Mucosa of descending colon (tissue), 3 donors: ENCODE measurements at regions not wholly inside any gene's neighbourhood (a gene's known extent, or its start where the extent isn't known, plus 50 kb on each side); places are given as distances from the start of the nearest gene placed in this dataset.
"Not testable (repeated sequence)": the region's sequence is repeated elsewhere in the genome, so short reads cannot be mapped to it uniquely, and the experiment has no call there.

ENCODE experiments used
- ATAC-seq: fragments of 200-7000 bp; cut with Tn5 transposase; one replicate; pipeline ENCODE4 v1.9.1; 2020; ENCODE audit warnings: mild to moderate bottlenecking, moderate library complexity
- DNase-seq, 3 donors: peaks; one replicate each; pipeline ENCODE4 v3.0.0-alpha.2; 2020
- H3K36me3 ChIP-seq: fragments of 200-600 bp; one replicate; pipeline ENCODE4 v1.8.0; 2021; ENCODE audit warnings: low read depth, mild to moderate bottlenecking
- H3K4me1 ChIP-seq: fragments of 200-600 bp; one replicate; pipeline ENCODE4 v1.8.0; 2021; ENCODE audit warnings: low read depth, mild to moderate bottlenecking
- H3K4me3 ChIP-seq: fragments of 200-600 bp; one replicate; pipeline ENCODE4 v1.8.0; 2021; ENCODE audit warnings: mild to moderate bottlenecking
- H3K9me3 ChIP-seq: fragments of 200-600 bp; one replicate; pipeline ENCODE4 v1.8.0; 2021; ENCODE audit warnings: mild to moderate bottlenecking
- intact Hi-C, 2 donors: fragments of 100-400 bp; cut with DNase I in 1 of 2; cut with micrococcal nuclease in 1 of 2; formaldehyde crosslinking; loops; one replicate each; pipeline versions ENCODE4 v1.11.0 to v1.11.1; 2022; cut with DNase I, micrococcal nuclease
- TF ChIP-seq, protein P1 (sequence below): fragments of 200-600 bp; IDR thresholded peaks from one replicate; pipeline ENCODE4 v1.8.0; 2022; ENCODE audit warnings: antibody characterized with exemption, mild to moderate bottlenecking
- donor health status: DM: no; HTN: no; CAD: no; lungs with moderate emphysema.
- donor health status: DM: no; HTN: no; CAD: no.
- donor health status: DM: no; HTN: yes; CAD: no.

DNA sequence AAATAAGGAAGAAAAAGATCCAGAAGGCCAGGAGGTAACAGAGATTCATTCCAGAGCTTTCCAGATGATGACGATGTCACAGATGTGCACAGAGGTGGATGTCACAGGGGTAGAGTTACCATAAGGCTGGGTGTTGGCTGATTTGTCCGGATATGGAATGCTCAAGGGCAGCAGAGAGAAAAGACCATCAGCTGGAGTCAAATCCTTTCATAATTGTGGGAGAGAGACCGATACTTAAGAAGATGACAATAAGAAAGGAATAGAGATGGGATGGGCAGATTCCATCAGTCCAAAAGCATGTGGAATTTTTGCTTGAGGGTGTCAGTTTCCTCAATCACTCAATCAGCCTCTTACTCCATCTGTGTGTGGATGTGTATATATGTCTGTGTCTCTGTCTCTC lies 150.4 kb downstream of the CENPC start:
- ATAC-seq: no peak
- Histone ChIP-seq H3K9me3 (no peaks in the 10 kb centered on the region), H3K4me1 (peaks cover 6% of the 10 kb centered on the region), H3K36me3 (no peaks in the 10 kb centered on the region), H3K4me3 (no peak overlapping the region)
- intact Hi-C loops: no loop called here
- TF ChIP-seq, protein P1, sequence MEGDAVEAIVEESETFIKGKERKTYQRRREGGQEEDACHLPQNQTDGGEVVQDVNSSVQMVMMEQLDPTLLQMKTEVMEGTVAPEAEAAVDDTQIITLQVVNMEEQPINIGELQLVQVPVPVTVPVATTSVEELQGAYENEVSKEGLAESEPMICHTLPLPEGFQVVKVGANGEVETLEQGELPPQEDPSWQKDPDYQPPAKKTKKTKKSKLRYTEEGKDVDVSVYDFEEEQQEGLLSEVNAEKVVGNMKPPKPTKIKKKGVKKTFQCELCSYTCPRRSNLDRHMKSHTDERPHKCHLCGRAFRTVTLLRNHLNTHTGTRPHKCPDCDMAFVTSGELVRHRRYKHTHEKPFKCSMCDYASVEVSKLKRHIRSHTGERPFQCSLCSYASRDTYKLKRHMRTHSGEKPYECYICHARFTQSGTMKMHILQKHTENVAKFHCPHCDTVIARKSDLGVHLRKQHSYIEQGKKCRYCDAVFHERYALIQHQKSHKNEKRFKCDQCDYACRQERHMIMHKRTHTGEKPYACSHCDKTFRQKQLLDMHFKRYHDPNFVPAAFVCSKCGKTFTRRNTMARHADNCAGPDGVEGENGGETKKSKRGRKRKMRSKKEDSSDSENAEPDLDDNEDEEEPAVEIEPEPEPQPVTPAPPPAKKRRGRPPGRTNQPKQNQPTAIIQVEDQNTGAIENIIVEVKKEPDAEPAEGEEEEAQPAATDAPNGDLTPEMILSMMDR: no peak
- DNase-seq: no peak

DNA sequence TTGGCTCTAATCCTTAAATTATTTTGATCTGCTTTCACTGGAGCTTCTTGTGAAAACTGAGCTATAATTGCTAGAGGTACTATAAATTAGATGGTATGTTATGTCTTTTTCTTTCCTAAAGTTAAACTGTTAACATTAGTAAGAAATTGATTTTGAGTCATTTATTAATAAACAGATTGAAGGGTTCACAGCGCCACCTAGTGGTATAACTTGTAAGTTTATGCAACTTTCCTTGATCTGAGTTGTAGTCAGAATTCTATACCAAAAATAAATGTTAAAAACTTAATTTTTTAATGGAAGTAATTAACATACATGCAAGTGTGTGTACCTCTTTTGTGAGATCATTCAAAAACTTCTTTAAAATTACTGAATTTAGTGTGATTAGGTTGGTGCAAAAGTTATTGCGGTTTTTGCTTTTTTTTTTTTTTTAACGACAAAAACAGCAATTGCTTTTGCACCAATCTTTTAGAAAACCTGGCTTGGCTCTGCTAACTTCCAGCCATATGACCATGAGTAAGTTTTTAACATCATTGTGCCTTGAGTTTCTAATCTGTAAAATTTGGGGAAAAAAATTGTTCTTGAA lies 151.5 kb downstream of the CENPC start:
- TF ChIP-seq, protein P1: no peak
- Histone ChIP-seq H3K4me3 (no peak overlapping the region), H3K9me3 (no peaks in the 10 kb centered on the region), H3K36me3 (no peaks in the 10 kb centered on the region), H3K4me1 (peaks cover 6% of the 10 kb centered on the region)
- peak in 1 of 3 donors; percentile 56 for DNase-seq
- no peak for ATAC-seq
- intact Hi-C loops: no loop called here

DNA sequence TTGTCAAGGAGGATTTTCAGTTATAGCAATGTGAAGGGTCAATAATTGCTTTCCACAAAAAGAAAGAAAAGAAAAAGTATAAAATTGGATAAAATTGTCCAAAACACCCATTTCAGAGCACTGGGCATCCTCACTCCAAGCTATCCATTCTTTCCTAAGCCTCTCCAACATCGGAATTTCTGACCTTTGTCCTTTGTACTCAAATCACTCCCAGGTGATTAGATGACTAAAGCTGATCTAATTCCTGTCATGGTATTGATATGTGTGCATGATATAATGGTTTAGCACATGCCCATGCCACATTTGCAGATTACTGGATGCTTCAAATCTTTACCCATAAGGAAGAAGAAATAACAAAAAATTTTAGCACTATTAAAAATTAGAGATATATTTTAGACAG lies 152.3 kb downstream of the CENPC start:
- Histone ChIP-seq H3K9me3 (no peaks in the 10 kb centered on the region), H3K36me3 (no peaks in the 10 kb centered on the region), H3K4me3 (no peak overlapping the region), H3K4me1 (peaks cover 6% of the 10 kb centered on the region)
- intact Hi-C loops: no loop called here
- TF ChIP-seq, protein P1: no peak
- DNase-seq (no peak), ATAC-seq (no peak)

DNA sequence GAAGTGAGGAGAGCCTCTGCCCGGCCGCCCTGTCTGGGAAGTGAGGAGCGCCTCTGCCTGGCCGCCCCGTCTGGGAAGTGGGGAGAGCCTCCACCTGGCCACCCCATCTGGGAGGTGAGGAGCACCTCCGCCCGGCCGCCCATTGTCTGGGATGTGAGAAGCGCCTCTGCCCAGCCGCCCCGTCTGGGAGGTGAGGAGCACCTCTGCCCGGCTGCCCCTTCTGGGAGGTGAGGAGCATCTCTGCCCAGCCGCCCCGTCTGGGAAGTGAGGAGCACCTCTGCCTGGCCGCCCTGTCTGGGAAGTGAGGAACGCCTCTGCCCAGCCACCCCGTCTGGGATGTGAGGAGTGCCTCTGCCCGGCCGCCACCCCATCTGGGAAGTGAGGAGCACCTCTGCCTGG lies 163.9 kb downstream of the CENPC start:
- H3K4me1 ChIP-seq, H3K4me3 ChIP-seq, intact Hi-C loops, H3K36me3 ChIP-seq, ATAC-seq, H3K9me3 ChIP-seq: not testable (repeated sequence)
- DNase-seq: peak in 1 of 3 donors; percentile 42

DNA sequence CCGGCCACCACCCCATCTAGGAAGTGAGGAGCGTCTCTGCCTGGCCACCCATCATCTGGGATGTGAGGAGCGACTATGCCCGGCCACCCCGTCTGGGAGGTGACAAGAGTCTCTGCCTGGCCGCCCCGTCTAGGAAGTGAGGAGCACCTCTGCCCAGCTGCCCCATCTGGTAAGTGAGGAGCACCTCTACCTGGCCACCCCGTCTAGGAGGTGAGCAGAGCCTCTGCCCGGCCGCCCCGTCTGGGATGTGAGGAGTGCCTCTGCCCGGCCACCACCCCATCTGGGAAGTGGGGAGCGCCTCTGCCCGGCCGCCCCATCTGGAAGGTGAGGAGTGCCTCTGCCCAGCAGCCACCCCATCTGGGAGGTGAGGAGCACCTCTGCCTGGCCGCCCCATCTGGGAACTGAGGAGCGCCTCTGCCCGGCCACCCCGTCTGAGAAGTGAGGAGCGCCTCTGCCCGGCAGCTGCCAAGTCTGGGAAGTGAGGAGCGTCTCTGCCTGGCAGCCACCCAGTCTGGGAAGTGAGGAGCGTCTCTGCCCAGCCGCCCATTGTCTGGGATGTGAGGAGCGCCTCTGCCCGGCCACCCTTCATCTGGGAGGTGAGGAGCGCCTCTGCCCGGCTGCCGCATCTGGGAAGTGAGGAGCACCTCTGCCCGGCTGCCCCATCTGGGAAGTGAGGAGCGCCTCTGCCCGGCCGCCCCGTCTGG lies 164.4 kb downstream of the CENPC start:
- H3K9me3 ChIP-seq, intact Hi-C loops, H3K36me3 ChIP-seq, ATAC-seq, H3K4me3 ChIP-seq, H3K4me1 ChIP-seq: not testable (repeated sequence)
- DNase-seq: peak in 1 of 3 donors; percentile 41

DNA sequence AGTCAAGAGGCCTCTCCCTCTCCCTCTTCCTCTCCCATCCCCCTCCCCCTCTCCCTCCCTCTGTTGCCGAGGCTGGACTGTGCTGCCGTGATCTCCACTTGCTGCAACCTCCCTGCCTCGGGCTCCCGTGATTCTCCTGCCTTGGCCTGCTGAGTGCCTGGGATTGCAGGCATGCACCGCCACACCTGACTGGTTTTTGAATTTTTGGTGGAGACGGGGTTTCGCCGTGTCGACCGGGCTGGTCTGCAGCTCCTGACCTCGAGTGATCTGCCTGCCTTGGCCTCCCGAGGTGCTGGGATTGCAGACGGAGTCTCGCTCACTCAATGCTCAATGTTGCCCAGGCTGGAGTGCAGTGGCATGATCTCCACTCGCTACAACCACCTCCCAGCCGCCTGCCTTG lies 165.1 kb downstream of the CENPC start:
- TF ChIP-seq, protein P1: no peak
- Histone ChIP-seq H3K36me3 (no peaks in the 10 kb centered on the region), H3K9me3 (peaks cover 2% of the 10 kb centered on the region), H3K4me3 (no peak overlapping the region), H3K4me1 (no peaks in the 10 kb centered on the region)
- intact Hi-C loops: no loop called here
- ATAC-seq: no peak
- DNase-seq: no peak
